GM19193 (cell line): ENCODE measurements at regions not wholly inside any gene's neighbourhood (a gene's known extent, or its start where the extent isn't known, plus 50 kb on each side); places are given as distances from the start of the nearest gene placed in this dataset.

Source experiments
- POLR2A ChIP-seq: IDR thresholded peaks from 4 replicates; pipeline ENCODE4 v1.6.1; 2011; ENCODE audit not compliant: insufficient read depth, insufficient read length; ENCODE audit errors: extremely low read depth

DNA sequence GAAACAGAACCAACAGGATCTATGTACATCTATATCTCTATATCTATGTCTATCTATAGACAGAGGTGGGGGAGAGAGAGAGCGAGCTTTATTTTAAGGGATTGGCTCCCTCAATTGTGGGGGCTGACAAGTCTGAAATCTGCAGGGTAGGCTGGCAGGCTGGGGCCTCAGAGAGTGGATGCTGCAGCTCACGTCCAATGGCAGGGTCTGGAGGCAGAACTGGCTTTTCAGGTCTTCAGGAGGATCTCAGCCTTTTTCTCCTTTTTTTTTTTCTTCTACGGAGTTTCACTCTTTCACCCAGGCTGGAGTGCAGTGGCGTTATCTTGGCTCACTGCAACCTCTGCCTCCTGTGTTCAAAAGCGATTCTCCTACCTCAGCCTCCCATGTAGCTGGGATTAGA, 77.2 kb downstream of the ARL4C start:
- TF ChIP-seq POLR2A, result no peak

GRCh38 chr2:234415706-234416105, 81.2 kb downstream of the ARL4C start:
- TF ChIP-seq POLR2A, result no peak

GRCh38 chr2:234414596-234414995, 82.3 kb downstream of the ARL4C start:
- no peak for TF ChIP-seq POLR2A

GRCh38 chr2:234412726-234413125, 84.2 kb downstream of the ARL4C start:
- TF ChIP-seq POLR2A, result no peak

DNA sequence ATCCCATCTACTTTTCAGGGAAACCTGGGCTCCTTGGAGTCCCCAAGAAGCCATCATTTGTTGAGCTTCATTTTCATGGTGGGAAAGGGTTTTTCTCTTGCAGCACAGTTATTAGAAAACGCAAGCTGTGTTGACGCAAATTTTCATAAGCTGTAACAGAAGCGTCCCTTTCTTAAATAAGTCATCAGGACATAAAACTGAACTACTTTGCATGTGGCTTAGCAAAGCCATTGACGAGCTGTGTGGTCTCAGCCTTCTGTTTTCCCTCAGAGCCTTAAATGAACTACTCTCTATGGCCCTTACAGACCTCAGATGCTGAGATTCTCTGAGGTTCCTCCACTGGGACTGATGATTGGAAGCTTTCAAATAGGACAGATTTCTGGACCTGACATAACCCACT, 85.1 kb downstream of the ARL4C start:
- no peak for TF ChIP-seq POLR2A

DNA sequence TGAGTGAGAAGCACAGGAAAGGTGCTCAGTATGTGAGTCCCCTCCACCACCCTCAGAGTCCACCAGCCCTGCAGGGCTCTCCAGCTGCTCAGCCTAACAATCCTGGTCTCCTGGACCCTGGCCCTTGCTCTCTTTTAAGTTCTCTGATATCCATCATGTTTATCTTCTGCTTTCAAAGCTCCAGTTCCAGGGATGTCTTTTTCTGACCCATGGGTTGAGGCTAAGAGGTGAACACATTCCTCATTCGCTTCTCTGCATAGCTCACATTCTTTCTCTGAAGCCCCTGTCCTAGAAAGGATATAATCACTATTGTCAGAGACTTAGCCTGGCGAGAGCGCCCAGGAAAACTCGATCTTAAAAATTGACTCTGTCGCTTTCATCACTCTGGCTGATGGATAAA, 86.4 kb downstream of the ARL4C start:
- no peak for TF ChIP-seq POLR2A

DNA sequence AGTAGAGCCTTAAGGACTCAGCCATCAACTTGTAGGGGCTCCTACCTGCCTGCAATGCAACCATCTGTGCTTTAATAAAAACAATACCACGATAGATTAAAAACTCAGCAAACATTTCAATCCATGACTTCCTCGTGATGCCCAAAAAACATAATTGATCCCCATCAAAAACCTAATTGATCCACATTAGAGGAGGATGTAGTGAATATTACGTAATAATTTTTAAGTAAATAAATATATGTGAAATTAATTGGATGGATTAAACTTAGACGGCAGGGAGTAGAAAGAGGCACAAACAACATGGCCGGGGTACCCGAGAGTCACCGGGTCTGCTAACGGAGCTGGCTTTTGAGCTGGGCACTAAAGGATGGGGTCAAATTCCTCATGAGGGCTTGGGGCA, 87.3 kb downstream of the ARL4C start:
- no peak for TF ChIP-seq POLR2A

DNA sequence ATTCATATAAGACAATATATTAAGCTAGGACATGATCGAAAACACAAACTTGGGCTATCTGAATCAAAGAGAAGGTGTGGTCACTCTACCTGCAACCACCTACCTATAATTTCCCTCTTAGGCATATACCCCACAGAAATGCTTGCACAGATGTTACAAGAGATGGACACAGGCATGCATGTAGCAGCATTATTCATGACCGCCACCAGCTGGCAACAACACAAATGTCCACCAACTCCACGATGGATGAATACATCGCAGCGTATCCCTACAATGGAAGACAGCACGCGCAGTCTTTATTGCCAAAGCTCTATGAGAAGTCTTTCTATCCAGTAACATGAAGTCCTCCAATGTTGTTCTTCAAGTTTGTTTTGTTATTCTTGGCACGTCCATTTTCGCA, 90.8 kb downstream of the ARL4C start:
- TF ChIP-seq POLR2A, result no peak

GRCh38 chr2:234405462-234405861, 91.4 kb downstream of the ARL4C start:
- TF ChIP-seq POLR2A, result no peak

DNA sequence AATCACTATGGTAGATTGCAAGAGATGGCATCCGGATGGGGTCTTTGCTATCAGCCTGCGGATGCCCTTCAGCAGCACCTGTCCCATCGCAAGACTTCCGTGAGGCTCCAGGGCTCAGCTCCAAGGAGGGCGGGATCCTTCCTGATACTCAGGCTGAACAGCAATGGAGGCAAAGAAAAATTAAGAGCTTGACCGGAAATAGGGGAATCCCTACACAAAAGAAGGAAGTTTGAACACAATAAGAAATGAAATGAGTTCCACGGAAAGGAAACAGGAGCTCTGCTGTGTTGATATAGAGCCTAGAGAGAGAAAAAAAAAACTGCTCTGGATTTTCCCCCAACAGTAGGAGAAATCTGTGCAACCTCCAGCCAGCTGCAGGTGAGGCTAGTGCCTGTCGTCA, 91.9 kb downstream of the ARL4C start:
- TF ChIP-seq POLR2A, result no peak

- no peak for TF ChIP-seq POLR2A
Observed at GRCh38 chr2:234403751-234404150, 93.1 kb downstream of the ARL4C start.

GRCh38 chr2:234403074-234403473, 93.8 kb downstream of the ARL4C start:
- no peak for TF ChIP-seq POLR2A

DNA sequence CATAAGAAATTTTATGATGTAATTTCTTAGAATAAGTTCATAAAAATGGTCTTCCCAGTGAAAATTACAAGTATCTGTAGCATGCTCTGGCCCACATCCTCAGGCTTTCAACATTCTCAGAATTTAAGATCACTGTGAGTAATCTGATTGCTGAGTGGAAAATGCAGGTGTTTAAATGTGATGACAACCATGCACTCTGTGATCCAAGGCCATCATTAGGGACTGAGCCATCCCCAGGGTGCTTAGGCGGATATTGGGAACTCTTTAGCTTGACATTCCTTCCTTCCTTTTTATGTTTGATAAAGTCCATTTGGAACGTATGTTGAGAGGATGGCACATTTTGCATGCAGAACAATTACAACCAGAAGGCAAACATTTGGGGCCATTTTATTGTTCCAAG, 95.5 kb downstream of the ARL4C start:
- no peak for TF ChIP-seq POLR2A

DNA sequence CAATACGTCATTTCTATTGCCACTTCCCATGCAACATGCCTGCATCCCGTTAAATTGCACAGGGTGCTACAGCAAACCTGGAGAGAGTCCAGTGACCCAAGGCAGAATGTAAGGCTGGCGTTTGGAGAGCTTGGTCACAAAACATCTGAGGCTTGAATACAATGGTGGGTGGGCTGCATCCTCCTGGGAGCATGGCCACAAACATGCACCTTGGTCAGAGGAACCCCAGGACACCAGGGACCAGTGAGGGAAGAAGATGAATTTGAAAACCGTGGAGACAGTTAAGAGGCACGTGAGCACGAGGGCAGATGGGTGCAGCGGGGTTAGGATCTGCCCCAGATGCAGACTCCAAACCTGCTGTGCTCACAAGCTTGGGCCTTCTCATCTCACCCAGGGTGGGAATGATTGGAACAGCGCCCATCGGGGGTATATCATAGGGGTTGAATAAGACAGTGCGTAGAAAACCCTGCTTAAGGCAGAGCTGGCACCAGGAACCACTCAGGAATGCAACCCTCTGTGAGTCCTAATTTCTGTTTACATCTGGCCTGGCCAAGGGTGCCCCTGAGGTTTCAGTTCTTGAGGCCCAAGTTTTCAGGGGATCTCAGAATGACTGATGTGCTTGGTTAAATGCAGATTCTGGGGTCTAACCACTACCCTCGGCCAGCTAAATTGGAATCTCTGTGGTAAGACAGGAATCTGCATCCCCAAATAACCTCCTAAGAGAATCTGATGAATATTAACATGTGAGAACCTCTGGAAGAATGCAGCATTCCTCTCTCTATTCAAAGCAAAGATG, 97.2 kb downstream of the ARL4C start:
- TF ChIP-seq POLR2A, result no peak

DNA sequence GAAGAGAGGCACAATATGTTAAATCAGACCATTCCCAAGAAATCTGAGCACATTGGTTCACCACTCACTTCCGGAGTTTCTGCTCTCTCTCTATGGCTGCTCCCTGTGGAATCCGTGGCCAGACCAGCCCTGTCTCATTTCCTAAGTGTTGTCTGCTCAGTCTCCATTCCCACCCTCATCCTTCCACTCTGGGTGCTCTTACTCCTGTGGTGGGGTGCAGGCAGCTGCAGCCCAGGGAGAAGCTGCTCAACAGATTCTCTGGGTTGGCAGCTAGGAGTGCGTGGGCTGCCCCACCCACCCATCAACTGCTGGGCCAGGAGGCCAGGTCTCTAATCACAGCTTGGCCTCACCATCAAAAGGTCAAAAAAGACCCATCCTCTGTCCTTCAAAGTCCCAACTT, 98.3 kb downstream of the ARL4C start:
- TF ChIP-seq POLR2A, result no peak

- TF ChIP-seq POLR2A, result no peak
Observed at GRCh38 chr2:234395891-234396420, 100.9 kb downstream of the ARL4C start.
